Dermis blood vessel endothelial cell (primary cell): ENCODE measurements at regions not wholly inside any gene's neighbourhood (a gene's known extent, or its start where the extent isn't known, plus 50 kb on each side); places are given as distances from the start of the nearest gene placed in this dataset.
A peak's percentile ranks its signal among the peaks of the same experiment; 100 is the strongest.

ENCODE experiments used
- DNase-seq: peaks from one replicate; pipeline ENCODE4 v3.0.0; 2010

DNA sequence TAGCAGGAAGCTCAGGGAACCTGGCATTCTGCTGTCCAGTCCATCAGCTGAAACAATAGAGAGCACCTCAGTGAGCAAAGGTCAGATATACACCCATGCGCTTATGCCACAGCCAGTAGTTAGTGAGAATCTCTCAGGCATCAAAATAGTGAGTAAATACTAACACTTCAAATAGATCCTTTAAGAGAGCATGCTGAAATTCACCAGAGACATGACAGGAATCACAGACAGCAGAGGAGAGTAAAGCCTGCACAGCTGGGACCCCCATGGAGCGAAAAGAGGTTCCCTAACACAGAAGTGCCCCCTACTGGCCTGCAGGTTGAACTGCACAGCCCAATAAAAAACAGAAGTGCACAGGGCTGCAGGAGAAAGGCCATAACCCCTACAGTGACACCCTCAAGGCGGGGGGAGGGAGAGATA is 57.6 kb upstream of the ANTXRL start:
- peak; percentile 31 for DNase-seq

DNA sequence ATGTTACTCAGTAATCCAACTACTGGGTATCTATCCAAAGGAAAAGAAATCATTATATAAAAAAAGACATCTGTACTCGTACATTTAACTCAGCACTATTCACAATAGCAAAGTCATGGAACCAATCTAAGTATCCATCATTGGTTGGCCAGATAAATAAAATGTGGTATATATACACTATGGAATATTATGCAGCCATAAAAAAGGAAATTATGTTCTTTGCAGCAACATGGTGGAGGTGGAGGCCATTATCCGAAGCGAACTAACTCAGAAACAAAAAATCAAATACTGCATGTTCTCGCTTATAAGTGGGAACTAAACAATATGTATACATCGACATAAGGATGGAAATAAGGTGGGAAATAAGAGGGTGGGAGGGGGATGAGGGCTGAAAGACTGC is 56.2 kb upstream of the ANTXRL start:
- DNase-seq = no peak

- no peak for DNase-seq
These were observed 55.7 kb upstream of the ANTXRL start for GRCh38 chr10:46231087-46231486.

DNA sequence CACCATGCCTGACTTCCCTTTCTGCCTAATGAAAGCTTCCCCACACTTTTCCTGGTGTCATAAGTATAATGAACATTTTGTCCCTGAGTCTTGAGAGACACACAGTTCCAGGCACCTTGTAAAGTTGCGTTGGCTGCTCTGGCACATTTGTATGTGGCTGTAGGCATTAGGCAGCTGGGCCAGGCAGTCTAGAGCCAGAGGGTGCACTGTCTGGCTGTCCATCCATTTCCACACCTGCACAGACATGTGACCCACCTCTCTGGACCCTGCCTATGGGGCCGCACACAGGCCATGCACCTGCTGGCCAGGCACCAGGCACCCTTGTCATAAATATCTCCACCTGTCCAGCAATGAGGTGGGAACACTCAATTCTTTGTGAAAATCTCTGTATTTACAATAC is 54.7 kb upstream of the ANTXRL start:
- no peak for DNase-seq

GRCh38 chr10:46232666-46233065 is 54.1 kb upstream of the ANTXRL start:
- no peak for DNase-seq

GRCh38 chr10:46233181-46233580 is 53.6 kb upstream of the ANTXRL start:
- no peak for DNase-seq

GRCh38 chr10:46234026-46234425 is 52.8 kb upstream of the ANTXRL start:
- DNase-seq = no peak

GRCh38 chr10:46234431-46235060 is 52.3 kb upstream of the ANTXRL start:
- DNase-seq = no peak

- no peak for DNase-seq
These were observed 50.9 kb upstream of the ANTXRL start for GRCh38 chr10:46235705-46236545.

- no peak for DNase-seq
These were observed 50.3 kb upstream of the ANTXRL start for GRCh38 chr10:46236546-46236887.

DNA sequence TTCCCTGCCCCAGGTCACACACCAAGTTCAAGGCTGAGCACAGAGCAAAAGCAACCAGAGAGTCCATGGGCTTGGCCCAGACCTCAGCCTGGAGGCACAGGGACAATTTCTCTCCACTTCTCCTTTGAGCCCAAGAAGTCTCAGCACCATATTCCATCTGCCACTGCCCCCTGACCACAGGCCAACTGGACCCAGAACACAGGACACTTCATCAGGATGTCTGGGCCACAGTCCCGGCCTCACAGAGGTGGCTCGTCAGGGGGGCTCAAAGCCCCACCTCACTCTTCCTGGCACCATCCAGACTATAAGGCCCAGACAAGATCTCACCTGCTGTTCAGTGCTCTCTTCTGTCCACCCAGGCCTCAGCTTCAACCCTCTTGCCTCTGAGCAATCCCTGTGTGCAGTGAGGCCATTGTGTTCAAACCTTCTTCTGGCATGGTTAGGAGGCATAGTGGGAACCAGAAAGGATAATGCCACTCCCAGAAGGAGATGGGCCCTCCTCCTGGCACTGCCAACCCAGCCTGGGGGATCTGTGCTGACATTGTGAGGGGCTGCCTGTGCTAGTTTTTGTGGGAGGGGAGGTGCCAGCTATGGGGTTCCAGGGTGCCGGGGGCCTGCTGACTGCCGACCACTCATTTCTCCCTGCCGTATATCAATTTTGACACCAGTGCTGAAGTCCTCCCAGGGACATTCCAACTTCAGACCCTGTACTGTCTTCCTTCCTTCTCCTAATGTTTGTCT is 49.7 kb upstream of the ANTXRL start:
- DNase-seq = no peak
